ENCODE measurements at regions not wholly inside any gene's neighbourhood (a gene's known extent, or its start where the extent isn't known, plus 50 kb on each side); places are given as distances from the start of the nearest gene placed in this dataset.
"Not testable (repeated sequence)": the region's sequence is repeated elsewhere in the genome, so short reads cannot be mapped to it uniquely, and the experiment has no call there.

- no peak for TF ChIP-seq CTCF (IDR thresholded peaks at IDR 0.05; ENCODE audit: low read length)
- no peak for TF ChIP-seq EZH2phosphoT487 (IDR thresholded peaks at IDR 0.05; ENCODE audit: low read length)
- no peak for TF ChIP-seq EZH2 (optimal IDR thresholded peaks at IDR 0.05; ENCODE audit: low read depth, low read length)
- H3K4me2 ChIP-seq (ENCODE audit: low read depth, low read length), result no peak overlapping the region
- H3K9me2 ChIP-seq (replicated peaks; ENCODE audit: insufficient read depth, low read length), result no peaks in the 10 kb centered on the region
Measured at GRCh38 chr1:181931873-181932272, 129.6 kb downstream of the ZNF648 start.

GRCh38 chr1:181930187-181930586 is 131.3 kb downstream of the ZNF648 start:
- no peaks in the 10 kb centered on the region for H3K27me3 ChIP-seq (replicated peaks; ENCODE audit: insufficient read depth, low read length)
- H2AFZ ChIP-seq (ENCODE audit: low read length), result no peak overlapping the region
- no peaks in the 10 kb centered on the region for H4K20me1 ChIP-seq (ENCODE audit: insufficient read depth, low read length)
- no peak for DNase-seq
- no peaks in the 10 kb centered on the region for H3F3A ChIP-seq (ENCODE audit: insufficient read depth, low read length)
- no peak overlapping the region for H3K4me2 ChIP-seq (ENCODE audit: low read depth, low read length)
- no peaks in the 10 kb centered on the region for H3K79me2 ChIP-seq (ENCODE audit: low read length)
- H3K9me2 ChIP-seq (replicated peaks; ENCODE audit: insufficient read depth, low read length), result no peaks in the 10 kb centered on the region
- H3K4me1 ChIP-seq (ENCODE audit: low read length), result no peaks in the 10 kb centered on the region
- no peak overlapping the region for H3K9ac ChIP-seq (ENCODE audit: low read length)
- no peaks in the 10 kb centered on the region for H3K36me3 ChIP-seq (replicated peaks; ENCODE audit: insufficient read depth, low read length)
- no peak overlapping the region for H3K27ac ChIP-seq (ENCODE audit: low read length)
- no peaks in the 10 kb centered on the region for H3K9me3 ChIP-seq (replicated peaks; ENCODE audit: insufficient read depth, low read length)
- TF ChIP-seq CTCF (IDR thresholded peaks at IDR 0.05; ENCODE audit: low read length), result no peak
- no peak for TF ChIP-seq EZH2 (optimal IDR thresholded peaks at IDR 0.05; ENCODE audit: low read depth, low read length)
- no peak for TF ChIP-seq EZH2phosphoT487 (IDR thresholded peaks at IDR 0.05; ENCODE audit: low read length)
- no peak overlapping the region for H3K4me3 ChIP-seq (ENCODE audit: low read length)

More at GRCh38 chr1:181931873-181932272, 129.6 kb downstream of the ZNF648 start:
- Histone ChIP-seq H3K9ac (ENCODE audit: low read length) (no peak overlapping the region), H3K27me3 (replicated peaks; ENCODE audit: insufficient read depth, low read length) (no peaks in the 10 kb centered on the region), H3K9me3 (replicated peaks; ENCODE audit: insufficient read depth, low read length) (no peaks in the 10 kb centered on the region), H4K20me1 (ENCODE audit: insufficient read depth, low read length) (no peaks in the 10 kb centered on the region), H3K36me3 (replicated peaks; ENCODE audit: insufficient read depth, low read length) (no peaks in the 10 kb centered on the region), H3K27ac (ENCODE audit: low read length) (no peak overlapping the region), H3K79me2 (ENCODE audit: low read length) (no peaks in the 10 kb centered on the region), H3K4me1 (ENCODE audit: low read length) (peaks cover 5% of the 10 kb centered on the region; the same call in 1 of the 2 replicates), H2AFZ (ENCODE audit: low read length) (no peak overlapping the region), H3K4me3 (ENCODE audit: low read length) (no peak overlapping the region), H3F3A (ENCODE audit: insufficient read depth, low read length) (no peaks in the 10 kb centered on the region; the same call in 1 of the 2 replicates)
- DNase-seq, result no peak

GRCh38 chr1:181926697-181927096 is 134.8 kb downstream of the ZNF648 start:
- Histone ChIP-seq H3K27me3 (replicated peaks; ENCODE audit: insufficient read depth, low read length) (no peaks in the 10 kb centered on the region), H3K4me3 (ENCODE audit: low read length) (no peak overlapping the region), H3K27ac (ENCODE audit: low read length) (no peak overlapping the region), H4K20me1 (ENCODE audit: insufficient read depth, low read length) (no peaks in the 10 kb centered on the region), H2AFZ (ENCODE audit: low read length) (no peak overlapping the region), H3K36me3 (replicated peaks; ENCODE audit: insufficient read depth, low read length) (no peaks in the 10 kb centered on the region), H3K4me2 (ENCODE audit: low read depth, low read length) (no peak overlapping the region), H3K9me3 (replicated peaks; ENCODE audit: insufficient read depth, low read length) (no peaks in the 10 kb centered on the region), H3F3A (ENCODE audit: insufficient read depth, low read length) (no peaks in the 10 kb centered on the region), H3K9ac (ENCODE audit: low read length) (no peak overlapping the region), H3K9me2 (replicated peaks; ENCODE audit: insufficient read depth, low read length) (no peaks in the 10 kb centered on the region), H3K4me1 (ENCODE audit: low read length) (no peaks in the 10 kb centered on the region), H3K79me2 (ENCODE audit: low read length) (no peaks in the 10 kb centered on the region)
- DNase-seq, result no peak
- TF ChIP-seq CTCF (IDR thresholded peaks at IDR 0.05; ENCODE audit: low read length), result no peak
- no peak for TF ChIP-seq EZH2 (optimal IDR thresholded peaks at IDR 0.05; ENCODE audit: low read depth, low read length)
- TF ChIP-seq EZH2phosphoT487 (IDR thresholded peaks at IDR 0.05; ENCODE audit: low read length), result no peak

GRCh38 chr1:181924034-181924433 is 137.5 kb downstream of the ZNF648 start:
- H4K20me1 ChIP-seq (ENCODE audit: insufficient read depth, low read length); H3K4me3 ChIP-seq (ENCODE audit: low read length); H3F3A ChIP-seq (ENCODE audit: insufficient read depth, low read length); H3K4me2 ChIP-seq (ENCODE audit: low read depth, low read length); H3K4me1 ChIP-seq (ENCODE audit: low read length); H3K9me2 ChIP-seq (replicated peaks; ENCODE audit: insufficient read depth, low read length); H3K36me3 ChIP-seq (replicated peaks; ENCODE audit: insufficient read depth, low read length); H3K9ac ChIP-seq (ENCODE audit: low read length); DNase-seq; H2AFZ ChIP-seq (ENCODE audit: low read length); H3K27ac ChIP-seq (ENCODE audit: low read length); H3K27me3 ChIP-seq (replicated peaks; ENCODE audit: insufficient read depth, low read length); H3K9me3 ChIP-seq (replicated peaks; ENCODE audit: insufficient read depth, low read length); H3K79me2 ChIP-seq (ENCODE audit: low read length): not testable (repeated sequence)

Data from MM.1S (cell line).